GM23338 (cell line): ENCODE measurements at regions not wholly inside any gene's neighbourhood (a gene's known extent, or its start where the extent isn't known, plus 50 kb on each side); places are given as distances from the start of the nearest gene placed in this dataset.
"Not testable (repeated sequence)": the region's sequence is repeated elsewhere in the genome, so short reads cannot be mapped to it uniquely, and the experiment has no call there.

ENCODE experiments used
- ATAC-seq: fragments of 200-7000 bp; cut with Tn5 transposase; 3 replicates; pipeline ENCODE4 v1.9.1; 2020
- DNase-seq: peaks from one replicate; pipeline ENCODE4 v3.0.0-alpha.2; 2015; ENCODE audit warnings: low spot score
- H2AFZ ChIP-seq: fragments of 200-600 bp; sonication (generic); 2 replicates; pipeline ENCODE4 v1.8.0; 2016; ENCODE audit warnings: antibody characterized with exemption, mild to moderate bottlenecking, moderate library complexity
- H3F3A ChIP-seq: fragments of 200-600 bp; sonication (generic); replicated peaks from 2 replicates; pipeline ENCODE4 v1.8.0; 2017; ENCODE audit warnings: antibody characterized with exemption, mixed run types, low read depth
- H3K27ac ChIP-seq: fragments of 200-600 bp; sonication (generic); 2 replicates; pipeline ENCODE4 v1.6.1; 2016; ENCODE audit warnings: low read depth
- H3K27me3 ChIP-seq: fragments of 200-600 bp; sonication (generic); 2 replicates; pipeline ENCODE4 v1.8.0; 2016; ENCODE audit warnings: mild to moderate bottlenecking, mixed run types, moderate library complexity; ENCODE audit not compliant: insufficient read depth
- H3K36me3 ChIP-seq: fragments of 200-600 bp; sonication (generic); 2 replicates; pipeline ENCODE4 v1.8.0; 2016; ENCODE audit warnings: mild to moderate bottlenecking; ENCODE audit not compliant: insufficient read depth
- H3K4me1 ChIP-seq: fragments of 200-600 bp; sonication (generic); 2 replicates; pipeline ENCODE4 v1.8.0; 2016; ENCODE audit warnings: mild to moderate bottlenecking, moderate library complexity; ENCODE audit not compliant: insufficient read depth
- H3K4me2 ChIP-seq: fragments of 200-600 bp; sonication (generic); 2 replicates; pipeline ENCODE4 v1.7.1; 2017; ENCODE audit warnings: mixed run types
- H3K4me3 ChIP-seq: fragments of 200-600 bp; sonication (generic); 2 replicates; pipeline ENCODE4 v1.6.1; 2016; ENCODE audit warnings: mixed run types
- H3K79me2 ChIP-seq: fragments of 200-600 bp; sonication (generic); replicated peaks from 2 replicates; pipeline ENCODE4 v1.8.0; 2017; ENCODE audit warnings: mild to moderate bottlenecking; ENCODE audit not compliant: insufficient read depth
- H3K9me2 ChIP-seq: fragments of 200-600 bp; sonication (generic); 2 replicates; pipeline ENCODE4 v1.8.0; 2017; ENCODE audit not compliant: insufficient read depth
- H4K20me1 ChIP-seq: fragments of 200-600 bp; sonication (generic); replicated peaks from 2 replicates; pipeline ENCODE4 v1.8.0; 2017; ENCODE audit warnings: mild to moderate bottlenecking; ENCODE audit not compliant: insufficient read depth
- H3K27ac Mint-ChIP-seq: 2 replicates; pipeline ENCODE4 v1.8.0; 2020; ENCODE audit warnings: inconsistent platforms, mild to moderate bottlenecking, moderate library complexity, mixed read lengths
- H3K27me3 Mint-ChIP-seq: 3 replicates; pipeline ENCODE4 v1.8.0; 2022; ENCODE audit warnings: low read depth, mild to moderate bottlenecking, moderate library complexity, mixed read lengths, inconsistent platforms; ENCODE audit not compliant: insufficient read depth, poor library complexity
- H3K36me3 Mint-ChIP-seq: 3 replicates; pipeline ENCODE4 v1.8.0; 2021; ENCODE audit warnings: low read depth, mild to moderate bottlenecking, inconsistent platforms, moderate library complexity, mixed read lengths
- H3K4me1 Mint-ChIP-seq: 3 replicates; pipeline ENCODE4 v1.8.0; 2020; ENCODE audit warnings: mild to moderate bottlenecking, inconsistent platforms, mixed read lengths
- H3K4me3 Mint-ChIP-seq: 3 replicates; pipeline ENCODE4 v1.8.0; 2021; ENCODE audit warnings: moderate library complexity, mild to moderate bottlenecking, inconsistent platforms, mixed read lengths
- H3K9me3 Mint-ChIP-seq: 3 replicates; pipeline ENCODE4 v1.8.0; 2020; ENCODE audit warnings: moderate library complexity, mild to moderate bottlenecking, inconsistent platforms, mixed read lengths

DNA sequence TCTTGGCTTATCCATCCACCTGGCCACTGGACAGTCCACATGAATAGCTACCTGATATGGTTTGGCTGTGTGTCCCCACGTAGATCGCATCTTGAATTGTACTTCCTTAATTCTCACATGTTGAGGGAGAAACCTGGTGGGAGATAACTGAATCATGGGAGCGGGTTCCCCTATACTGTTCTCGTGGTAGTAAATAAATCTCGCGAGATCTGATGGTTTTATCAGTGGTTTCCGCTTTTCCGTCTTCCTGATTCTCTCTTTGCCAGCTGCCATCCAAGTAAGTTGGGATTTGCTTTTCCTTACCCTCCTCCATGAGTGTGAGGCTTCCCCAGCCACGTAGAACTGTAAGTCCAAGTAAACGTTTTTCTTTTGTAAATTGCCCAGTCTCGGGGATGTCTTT is 720.8 kb downstream of the PRIM2 start:
- H2AFZ ChIP-seq, H3K36me3 ChIP-seq, H3K4me3 Mint-ChIP-seq, H3K9me2 ChIP-seq, H3K27ac Mint-ChIP-seq, H3K4me2 ChIP-seq, H3K4me3 ChIP-seq, H3K27me3 Mint-ChIP-seq, H3K4me1 ChIP-seq, H3K4me1 Mint-ChIP-seq, H4K20me1 ChIP-seq, H3K79me2 ChIP-seq, H3F3A ChIP-seq, H3K27ac ChIP-seq, H3K27me3 ChIP-seq, DNase-seq, ATAC-seq: not testable (repeated sequence)
- peaks cover 63% of the 10 kb centered on the region for H3K9me3 Mint-ChIP-seq
- H3K36me3 Mint-ChIP-seq = peaks cover 14% of the 10 kb centered on the region; the same call in 1 of the 3 replicates

DNA sequence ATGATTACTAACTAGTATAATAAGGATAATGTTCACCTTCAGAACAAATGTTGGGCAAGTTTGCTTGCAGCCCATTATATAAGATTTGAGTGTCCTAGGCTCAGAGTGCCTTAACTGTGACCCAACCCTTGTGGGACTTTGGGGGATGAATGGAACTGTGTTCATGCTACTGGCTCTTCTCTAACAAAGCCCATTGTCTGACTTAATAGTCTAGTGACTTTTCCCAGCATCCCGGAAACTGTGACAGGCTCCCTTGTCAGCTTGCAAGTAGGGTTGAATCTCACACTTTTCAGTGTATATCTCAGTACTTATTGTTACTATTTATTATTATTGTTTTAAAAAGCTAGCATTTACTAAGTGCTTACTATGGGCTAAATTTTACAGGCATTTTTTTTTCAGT is 729.2 kb downstream of the PRIM2 start:
- not testable (repeated sequence) for H3F3A ChIP-seq, H3K4me2 ChIP-seq, H3K36me3 ChIP-seq, H3K36me3 Mint-ChIP-seq, H3K27ac ChIP-seq, H3K27ac Mint-ChIP-seq, H3K4me3 Mint-ChIP-seq, H3K27me3 Mint-ChIP-seq, H3K4me1 ChIP-seq, H3K27me3 ChIP-seq, DNase-seq, H2AFZ ChIP-seq, H4K20me1 ChIP-seq, H3K4me1 Mint-ChIP-seq, H3K4me3 ChIP-seq, H3K79me2 ChIP-seq, ATAC-seq, H3K9me2 ChIP-seq
- peaks cover 57% of the 10 kb centered on the region for H3K9me3 Mint-ChIP-seq

DNA sequence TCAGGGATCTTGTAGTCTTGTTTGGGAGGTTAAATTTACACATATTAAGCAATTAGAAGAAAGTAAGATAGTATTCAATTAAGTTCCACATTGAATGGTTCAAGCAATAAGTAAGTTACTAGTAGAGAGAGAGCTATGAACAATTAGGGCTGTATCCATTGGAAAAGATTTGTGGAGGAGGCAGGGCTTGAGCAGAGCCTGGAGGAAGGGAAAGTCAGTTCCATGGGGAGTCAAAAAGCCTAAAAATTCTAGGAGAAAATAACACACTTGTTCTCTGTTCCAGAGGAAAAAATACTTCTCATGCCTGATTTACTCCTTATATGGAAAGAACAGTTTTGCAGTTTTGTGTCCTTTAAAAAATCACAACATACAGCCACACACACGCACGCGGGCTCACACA is 730.0 kb downstream of the PRIM2 start:
- not testable (repeated sequence) for H3K4me3 Mint-ChIP-seq, H3K36me3 ChIP-seq, H3K79me2 ChIP-seq, H3K4me1 Mint-ChIP-seq, H3K27me3 Mint-ChIP-seq, H3K4me3 ChIP-seq, DNase-seq, H3K4me1 ChIP-seq, H3K36me3 Mint-ChIP-seq, H3K4me2 ChIP-seq, H3K27me3 ChIP-seq, H2AFZ ChIP-seq, H4K20me1 ChIP-seq, H3F3A ChIP-seq, H3K27ac Mint-ChIP-seq, ATAC-seq, H3K9me2 ChIP-seq, H3K27ac ChIP-seq
- H3K9me3 Mint-ChIP-seq = peaks cover 61% of the 10 kb centered on the region

DNA sequence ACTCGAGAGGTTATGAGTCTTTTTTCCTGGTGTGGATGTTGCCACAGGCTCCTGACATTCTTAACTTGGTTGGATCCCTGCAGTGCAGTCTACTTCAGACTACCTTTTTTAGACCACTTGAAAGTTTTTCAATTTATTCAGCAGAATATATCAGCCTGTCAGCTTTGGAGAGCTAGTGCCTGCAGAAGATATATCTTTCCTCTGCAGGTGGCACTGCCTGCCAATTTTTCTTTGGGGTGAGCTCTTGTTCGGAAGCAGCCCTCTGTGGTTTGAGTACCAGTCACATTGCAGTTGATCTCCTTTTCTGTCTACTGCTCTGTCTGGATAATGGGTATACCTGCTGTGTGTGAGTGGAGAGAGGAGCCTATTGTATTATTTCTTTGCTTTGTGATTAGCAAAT is 730.4 kb downstream of the PRIM2 start:
- H2AFZ ChIP-seq, H3K4me2 ChIP-seq, H3K36me3 Mint-ChIP-seq, H3K4me1 ChIP-seq, H3K27ac Mint-ChIP-seq, ATAC-seq, H3K27ac ChIP-seq, H3K4me1 Mint-ChIP-seq, DNase-seq, H3K27me3 ChIP-seq, H3K4me3 ChIP-seq, H3F3A ChIP-seq, H4K20me1 ChIP-seq, H3K36me3 ChIP-seq, H3K9me2 ChIP-seq, H3K27me3 Mint-ChIP-seq, H3K79me2 ChIP-seq, H3K4me3 Mint-ChIP-seq: not testable (repeated sequence)
- peaks cover 61% of the 10 kb centered on the region for H3K9me3 Mint-ChIP-seq

DNA sequence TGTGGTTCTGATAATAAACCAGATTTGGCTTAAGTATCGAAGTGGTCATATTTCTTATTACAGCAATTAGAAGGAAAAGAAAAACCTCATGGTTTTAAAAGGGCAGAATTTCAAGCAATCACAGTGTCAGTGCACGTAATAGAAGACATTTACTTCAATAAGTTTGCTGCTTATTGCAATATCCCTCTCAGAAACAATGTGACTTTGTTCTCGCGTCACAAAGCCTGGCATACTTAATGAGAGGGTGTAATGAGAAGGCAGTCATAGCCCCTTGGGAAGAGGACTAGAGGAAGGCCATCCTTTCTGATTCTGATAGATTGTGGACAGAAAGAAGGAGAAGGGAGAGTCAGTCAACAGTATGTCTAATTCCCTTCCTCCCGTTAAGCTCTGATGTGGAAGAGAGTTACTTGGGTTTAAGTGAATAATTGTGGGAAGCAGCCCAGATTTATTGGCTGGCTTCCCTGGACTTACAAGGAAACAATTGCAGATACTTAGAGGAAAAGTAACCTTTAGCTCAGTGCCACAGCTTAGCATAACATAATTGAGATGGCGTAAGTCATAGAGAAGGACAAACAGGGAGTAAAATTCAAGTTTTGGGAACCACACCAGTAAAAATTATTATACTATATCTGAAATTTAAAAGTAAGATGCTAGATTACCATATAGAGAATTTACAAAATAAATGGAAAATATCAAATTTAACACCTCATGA is 738.2 kb downstream of the PRIM2 start:
- not testable (repeated sequence) for H3K36me3 ChIP-seq, H3K27ac ChIP-seq, H3K4me3 ChIP-seq, ATAC-seq, H4K20me1 ChIP-seq, H3K9me2 ChIP-seq, H3K4me1 Mint-ChIP-seq, H3K79me2 ChIP-seq, H3K4me1 ChIP-seq, H3K27me3 Mint-ChIP-seq, H3K4me2 ChIP-seq, H2AFZ ChIP-seq, H3K27ac Mint-ChIP-seq, H3K4me3 Mint-ChIP-seq, DNase-seq, H3F3A ChIP-seq, H3K27me3 ChIP-seq
- peaks cover 79% of the 10 kb centered on the region for H3K9me3 Mint-ChIP-seq
- H3K36me3 Mint-ChIP-seq = peaks cover 12% of the 10 kb centered on the region; the same call in 2 of the 3 replicates

DNA sequence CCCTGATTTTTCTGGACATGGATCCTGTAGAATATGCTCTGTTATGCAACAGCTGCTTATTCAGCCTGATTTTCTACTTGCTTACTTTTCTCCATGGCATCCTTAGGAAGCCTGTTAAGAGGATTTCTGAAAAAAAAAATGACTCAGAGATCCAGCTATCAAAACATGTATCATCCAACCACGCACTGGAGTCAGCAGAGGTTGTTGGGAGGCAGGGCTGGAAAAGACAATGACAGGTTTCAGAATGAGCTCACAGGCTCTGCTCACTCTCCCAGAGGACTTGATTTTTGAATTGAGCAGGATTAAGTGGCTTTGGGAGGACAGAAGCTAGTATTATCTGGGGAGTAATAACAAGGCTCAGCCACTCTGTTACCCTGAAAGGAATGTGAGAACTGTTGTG is 742.3 kb downstream of the PRIM2 start:
- not testable (repeated sequence) for H3K36me3 ChIP-seq, H3K27me3 Mint-ChIP-seq, H2AFZ ChIP-seq, H3K4me2 ChIP-seq, H3K4me1 ChIP-seq, H4K20me1 ChIP-seq, H3K4me3 ChIP-seq, H3K4me1 Mint-ChIP-seq, H3K27me3 ChIP-seq, H3K27ac ChIP-seq, H3K4me3 Mint-ChIP-seq, H3K79me2 ChIP-seq, H3K27ac Mint-ChIP-seq, ATAC-seq, DNase-seq, H3F3A ChIP-seq, H3K9me2 ChIP-seq
- Mint-ChIP-seq H3K36me3 (peaks cover 21% of the 10 kb centered on the region; the same call in 2 of the 3 replicates), H3K9me3 (peaks cover 68% of the 10 kb centered on the region)

DNA sequence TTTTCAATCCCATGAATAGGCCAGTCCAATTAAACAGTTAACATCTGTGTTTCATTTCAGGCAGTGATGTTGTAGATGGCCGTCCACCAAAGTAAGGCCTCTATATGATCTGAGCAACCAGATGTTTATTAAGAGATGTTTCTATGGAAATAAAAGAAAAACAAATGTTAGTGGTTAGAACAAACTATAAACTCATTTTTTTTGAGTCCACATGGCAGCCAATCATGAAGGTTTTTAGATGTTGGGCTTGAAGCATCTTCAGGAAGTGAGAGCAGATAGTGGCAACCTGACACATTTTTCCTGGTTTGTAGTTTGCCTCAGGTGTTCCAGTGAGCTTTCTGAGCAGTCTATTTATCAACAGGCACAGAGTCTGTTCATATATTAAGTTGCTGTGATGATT is 746.1 kb downstream of the PRIM2 start:
- H3K4me2 ChIP-seq, H3K4me3 ChIP-seq, H3K4me1 Mint-ChIP-seq, H3K27me3 Mint-ChIP-seq, H3K4me1 ChIP-seq, H3K79me2 ChIP-seq, H3K36me3 Mint-ChIP-seq, H3K27ac ChIP-seq, H3K36me3 ChIP-seq, H3K4me3 Mint-ChIP-seq, H4K20me1 ChIP-seq, ATAC-seq, H3K9me2 ChIP-seq, H3K27ac Mint-ChIP-seq, DNase-seq, H2AFZ ChIP-seq, H3K27me3 ChIP-seq, H3F3A ChIP-seq: not testable (repeated sequence)
- H3K9me3 Mint-ChIP-seq = peaks cover 63% of the 10 kb centered on the region
